Left colon (tissue), 2 donors: ENCODE measurements at regions not wholly inside any gene's neighbourhood (a gene's known extent, or its start where the extent isn't known, plus 50 kb on each side); places are given as distances from the start of the nearest gene placed in this dataset.

ENCODE experiments used
- ATAC-seq: fragments of 200-7000 bp; cut with Tn5 transposase; one replicate; pipeline ENCODE4 v1.9.1; 2020; ENCODE audit warnings: mild to moderate bottlenecking, moderate library complexity
- DNase-seq, 2 donors: peaks; one replicate each; pipeline ENCODE4 v3.0.0-alpha.2; 2020
- intact Hi-C, 2 donors: fragments of 100-400 bp; cut with DNase I in 1 of 2; cut with micrococcal nuclease in 1 of 2; formaldehyde crosslinking; loops; one replicate each; pipeline versions ENCODE4 v1.11.2 to v1.14.0; 2022; cut with DNase I, micrococcal nuclease
- donor health status: DM: no; HTN: no; CAD: no.
- donor health status: DM: yes; HTN: yes; CAD: no.

DNA sequence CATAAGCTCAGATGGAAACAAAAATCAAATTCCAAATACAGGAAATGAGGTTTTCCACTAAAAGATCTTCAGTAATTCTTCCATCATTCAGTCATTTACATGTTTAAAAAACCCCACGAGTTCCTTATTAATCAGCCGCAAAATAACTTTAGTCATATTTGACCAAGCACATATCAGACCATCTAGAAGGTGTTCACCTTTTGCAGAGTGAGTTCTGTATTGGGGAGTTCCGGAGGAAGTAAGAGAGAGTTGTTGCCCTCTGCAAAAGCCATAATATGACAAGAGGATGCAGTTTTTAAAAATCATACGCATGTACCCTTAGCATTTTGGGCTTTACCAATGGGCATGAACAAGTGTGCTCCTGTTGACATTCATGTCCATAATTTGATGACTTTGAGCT lies 61.6 kb downstream of the CCR1 start:
- no peak for DNase-seq
- intact Hi-C loops: no loop called here
- no peak for ATAC-seq

DNA sequence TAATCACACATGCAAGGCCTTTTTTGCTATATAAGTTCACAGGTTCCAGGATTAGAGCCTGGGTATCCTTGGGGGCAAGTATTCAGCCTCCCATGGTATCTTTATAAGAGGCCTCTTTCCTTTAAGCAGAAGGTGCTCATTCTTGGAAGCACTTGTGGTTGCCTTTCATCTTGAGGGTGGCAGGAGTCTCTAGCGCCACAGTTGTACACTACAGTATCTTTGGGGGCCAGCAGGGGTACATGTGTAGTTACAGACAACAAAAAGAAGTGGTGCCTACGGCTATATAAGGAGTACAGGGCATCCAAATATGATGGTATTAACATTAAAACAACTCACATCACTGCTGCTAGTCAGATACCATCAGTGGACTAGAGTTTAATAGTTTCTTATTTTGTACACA lies 62.1 kb downstream of the CCR1 start:
- intact Hi-C loops: no loop called here
- ATAC-seq (no peak), DNase-seq (no peak)

DNA sequence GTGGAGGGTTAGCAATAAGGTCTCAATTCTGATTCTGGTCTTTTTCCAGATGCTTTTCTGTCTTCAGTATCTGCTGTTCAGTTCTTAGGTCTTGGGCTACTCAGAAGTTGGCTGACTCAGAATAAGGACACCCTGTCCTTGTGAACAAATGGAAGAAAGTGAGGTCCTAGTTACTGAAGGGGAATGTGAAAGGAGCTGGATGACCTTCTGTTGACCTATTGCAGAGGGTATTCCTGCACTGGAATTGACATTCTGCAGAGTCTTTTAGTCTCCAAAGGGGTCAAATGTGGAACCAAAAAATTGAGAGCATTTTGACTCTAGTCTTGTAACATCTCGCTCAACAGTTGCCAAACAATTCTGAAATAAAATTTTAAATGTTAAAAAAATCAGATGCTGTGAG lies 63.0 kb downstream of the CCR1 start:
- no peak for DNase-seq
- no peak for ATAC-seq
- intact Hi-C loops: no loop called here

DNA sequence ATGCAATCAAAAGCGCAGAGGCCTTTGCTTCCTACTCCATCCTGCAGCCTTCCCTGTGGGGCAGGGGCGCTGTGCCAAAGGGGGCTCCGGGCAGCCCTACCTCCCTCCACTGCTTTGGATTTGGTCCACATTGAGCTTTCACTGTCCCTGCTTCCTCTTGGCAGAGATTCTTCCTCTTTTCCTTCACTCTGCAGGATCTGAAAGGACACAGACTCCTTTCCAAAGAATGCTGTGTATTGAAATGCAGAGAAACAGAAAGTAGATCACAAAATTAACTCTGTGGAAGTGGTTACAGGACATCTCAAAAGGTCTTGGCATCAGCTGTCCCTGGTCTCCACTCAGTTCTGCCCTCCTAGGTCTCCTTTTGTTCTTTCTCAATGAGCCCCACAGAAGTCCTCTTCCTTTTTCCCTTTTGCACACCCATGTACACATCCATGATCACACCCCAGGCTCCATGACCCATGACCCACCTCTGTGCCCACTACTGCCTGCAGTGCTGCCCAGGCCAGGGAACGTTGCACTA lies 64.1 kb downstream of the CCR1 start:
- DNase-seq: no peak
- ATAC-seq: no peak
- intact Hi-C loops: no loop called here

DNA sequence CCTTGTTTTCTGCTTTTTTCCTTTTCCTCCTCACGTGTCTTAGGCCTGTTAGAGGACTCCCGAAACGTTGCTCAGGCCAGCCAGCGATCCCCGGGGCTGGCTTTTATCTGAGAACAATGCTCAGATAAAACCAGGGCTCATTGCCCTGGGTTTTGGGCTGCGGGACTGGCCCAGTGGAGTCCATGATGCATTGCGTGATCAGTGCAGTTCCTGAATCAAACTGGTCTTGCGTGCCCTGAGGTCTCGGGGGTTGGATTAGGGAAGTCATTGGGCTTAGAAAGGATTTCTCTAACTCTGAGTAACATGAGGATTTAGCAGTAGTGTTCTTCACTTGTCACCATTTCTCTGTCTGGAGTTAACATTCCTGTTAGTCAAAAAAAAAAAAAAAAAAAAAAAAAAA lies 66.3 kb downstream of the CCR1 start:
- intact Hi-C loops: no loop called here
- ATAC-seq: no peak

DNA sequence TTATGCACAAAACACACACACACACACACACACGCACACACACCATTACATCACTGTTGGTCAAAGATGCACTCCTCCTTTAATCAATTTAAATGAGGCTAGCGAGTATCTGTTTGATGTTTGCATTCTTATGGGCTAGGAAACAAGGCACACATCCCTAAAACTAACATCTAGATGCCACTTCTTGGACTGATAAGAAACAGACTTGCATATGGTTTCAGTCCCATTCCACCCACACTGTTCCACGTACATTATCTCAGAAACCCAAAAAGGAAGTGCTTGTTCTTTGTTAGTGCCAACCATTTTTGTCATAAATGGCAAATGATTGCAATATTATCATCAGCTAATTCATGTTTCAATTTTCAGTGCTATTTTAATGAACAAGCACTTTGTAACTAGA lies 69.5 kb downstream of the CCR1 start:
- DNase-seq (no peak), ATAC-seq (no peak)
- intact Hi-C loops: no loop called here

More for the DNA sequence above, 66.3 kb downstream of the CCR1 start:
- DNase-seq: no peak

DNA sequence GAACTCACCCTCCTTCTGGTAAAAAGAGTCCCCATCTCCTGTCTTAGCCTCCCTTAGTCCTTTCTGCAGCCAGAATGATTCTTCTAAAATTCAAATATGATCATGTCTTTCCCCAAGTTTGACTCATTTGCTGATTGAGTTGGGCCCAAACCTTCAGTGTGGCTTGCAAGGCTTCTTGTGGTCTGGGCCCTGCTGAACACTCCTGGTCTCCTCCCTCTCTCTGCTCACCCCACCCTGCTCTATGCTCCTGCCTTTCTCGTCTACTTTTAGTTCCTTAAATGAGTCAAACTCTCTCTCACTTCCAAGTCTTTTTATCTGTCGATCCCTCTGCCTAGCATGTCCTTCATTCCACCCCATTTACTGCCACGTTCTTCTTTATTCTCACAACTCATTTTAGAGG lies 72.6 kb downstream of the CCR1 start:
- no peak for DNase-seq
- intact Hi-C loops: no loop called here
- no peak for ATAC-seq

DNA sequence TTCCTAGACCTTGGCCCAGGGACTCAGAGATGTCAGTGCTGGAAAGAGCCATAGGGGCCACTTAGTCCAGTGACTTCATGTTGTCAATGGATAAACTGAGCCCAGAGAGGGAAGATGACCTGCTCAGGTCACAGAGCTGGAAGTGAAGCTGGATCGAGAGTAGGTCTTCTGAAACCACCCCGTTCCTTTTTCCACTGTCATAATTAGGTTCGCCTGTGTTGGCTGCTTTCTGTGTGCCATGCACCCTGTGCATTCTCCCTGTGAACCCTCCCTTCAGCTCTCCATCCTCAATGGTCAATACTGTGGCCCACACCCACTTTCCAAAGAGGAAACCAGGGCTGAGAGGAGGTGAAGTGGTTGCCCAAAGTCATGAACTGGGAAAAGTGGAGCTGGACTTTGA lies 74.8 kb downstream of the CCR1 start:
- ATAC-seq: no peak
- intact Hi-C loops: no loop called here
- no peak for DNase-seq

- intact Hi-C loops: no loop called here
- DNase-seq (no peak), ATAC-seq (no peak)
Measured at GRCh38 chr3:46132565-46132964, 75.5 kb downstream of the CCR1 start.

GRCh38 chr3:46131884-46132450 lies 76.1 kb downstream of the CCR1 start:
- ATAC-seq: no peak
- intact Hi-C loops: no loop called here
- no peak for DNase-seq

GRCh38 chr3:46130631-46131310 lies 77.3 kb downstream of the CCR1 start:
- no peak for ATAC-seq
- DNase-seq: no peak
- intact Hi-C loops: no loop called here

GRCh38 chr3:46129588-46130272 lies 78.4 kb downstream of the CCR1 start:
- DNase-seq: no peak
- ATAC-seq: no peak
- intact Hi-C loops: no loop called here

DNA sequence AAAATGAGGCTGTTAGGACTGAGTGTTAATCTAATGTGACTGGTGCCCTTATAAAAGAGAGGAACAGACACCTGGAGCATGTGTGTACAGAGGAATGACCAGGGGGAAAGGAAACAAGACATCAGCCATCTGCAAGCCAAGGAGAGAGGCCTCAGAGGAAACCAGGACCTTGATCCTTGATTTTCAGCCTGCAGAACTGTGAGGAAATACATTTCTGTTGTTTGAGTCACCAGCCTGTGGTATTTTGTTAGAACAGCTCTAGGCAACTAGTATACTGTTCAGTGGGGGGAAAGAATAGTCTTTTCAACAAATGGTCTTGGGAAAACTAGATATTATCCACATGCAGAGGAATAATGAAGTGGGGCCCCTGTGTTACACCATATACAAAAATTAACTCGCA lies 80.6 kb downstream of the CCR1 start:
- no peak for DNase-seq
- intact Hi-C loops: no loop called here
- ATAC-seq: no peak

DNA sequence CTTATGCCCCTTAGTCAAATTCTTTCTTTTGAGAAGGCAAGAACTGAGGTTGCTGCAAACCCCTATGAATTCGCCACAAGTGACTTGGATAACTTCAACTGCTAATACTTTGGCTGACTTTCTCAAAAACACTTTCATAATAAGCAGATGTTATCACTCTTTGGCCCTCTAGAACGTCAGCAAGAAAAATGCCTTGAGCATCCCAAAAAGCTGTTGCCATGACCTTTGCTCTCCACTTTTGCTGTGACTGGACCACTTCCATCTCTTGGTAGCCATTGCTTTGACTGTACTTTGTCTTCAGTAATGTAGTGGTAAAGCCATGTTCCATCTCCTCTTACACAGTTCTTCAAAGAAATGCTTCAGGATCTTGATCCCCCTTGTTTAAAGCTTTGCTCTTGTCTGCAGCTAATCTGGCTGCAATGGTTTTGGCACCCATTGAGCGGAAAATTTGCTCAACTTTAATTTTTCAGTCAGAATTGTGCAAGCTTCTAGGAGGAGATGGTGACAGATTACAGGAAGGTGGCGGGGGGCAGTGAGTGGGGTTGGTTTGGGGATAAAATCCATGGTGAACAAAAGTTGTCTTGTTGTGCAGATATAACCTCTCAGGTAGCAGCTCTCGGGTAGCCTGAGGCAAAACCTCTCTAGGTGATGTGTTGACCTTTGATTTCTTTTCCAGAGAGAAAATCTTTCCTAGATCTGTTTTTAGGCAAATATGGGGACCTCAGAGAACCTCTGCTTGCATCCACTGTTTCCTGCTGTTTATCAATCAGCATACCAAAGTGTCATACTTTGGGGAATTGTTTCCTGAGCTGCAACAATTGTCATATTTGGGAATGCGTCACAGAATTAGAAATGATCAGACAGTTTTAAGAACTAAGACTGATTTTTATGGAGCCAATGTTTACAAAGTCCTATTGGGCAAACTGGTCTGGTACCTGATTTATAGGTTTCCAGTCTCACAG lies 83.6 kb downstream of the CCR1 start:
- intact Hi-C loops: no loop called here
- no peak for ATAC-seq
- DNase-seq: no peak

GRCh38 chr3:46123646-46124045 lies 84.5 kb downstream of the CCR1 start:
- intact Hi-C loops: no loop called here
- DNase-seq (no peak), ATAC-seq (no peak)

DNA sequence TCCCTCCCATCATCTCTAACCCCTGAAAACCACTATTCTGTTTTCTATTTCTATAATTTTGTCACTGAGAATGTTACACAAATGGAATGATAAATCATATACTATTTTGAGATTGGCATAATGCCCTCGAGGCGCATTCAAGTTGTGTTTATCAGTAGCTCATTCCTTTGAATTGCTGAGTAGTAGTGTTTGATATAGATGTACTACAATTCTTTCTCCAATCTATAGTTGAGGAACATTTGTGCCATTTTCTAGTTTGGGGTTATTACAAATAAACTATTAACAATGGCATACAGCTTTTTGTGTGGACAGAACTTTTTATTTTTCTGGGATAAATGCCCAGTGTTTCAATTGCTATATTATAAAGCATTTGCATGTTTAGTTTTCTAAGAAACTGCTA lies 86.0 kb downstream of the CCR1 start:
- intact Hi-C loops: no loop called here
- no peak for DNase-seq

GRCh38 chr3:46120983-46121382 lies 87.1 kb downstream of the CCR1 start:
- ATAC-seq: no peak

More for the DNA sequence above, 86.0 kb downstream of the CCR1 start:
- ATAC-seq: no peak

GRCh38 chr3:46119709-46120498 lies 88.2 kb downstream of the CCR1 start:
- ATAC-seq: no peak
- no peak for DNase-seq
- intact Hi-C loops: no loop called here

More at GRCh38 chr3:46120983-46121382, 87.1 kb downstream of the CCR1 start:
- DNase-seq: no peak
- intact Hi-C loops: no loop called here
